Psoas muscle (tissue), 7 donors: ENCODE measurements at regions not wholly inside any gene's neighbourhood (a gene's known extent, or its start where the extent isn't known, plus 50 kb on each side); places are given as distances from the start of the nearest gene placed in this dataset.

Source experiments
- ATAC-seq, 4 donors: fragments of 200-7000 bp; cut with Tn5 transposase; one replicate each; pipeline ENCODE4 v1.9.1; 2020; ENCODE audit warnings: moderate library complexity in 3 of 4, mild to moderate bottlenecking in 2 of 4
- DNase-seq, 2 donors: peaks; one replicate each; pipeline ENCODE4 v3.0.0-alpha.2; 2020
- H3K27ac ChIP-seq: fragments of 200-600 bp; one replicate; pipeline ENCODE4 v1.8.0; 2022
- H3K27me3 ChIP-seq, 3 donors: fragments of 200-600 bp in 1 of 3; one replicate each; pipeline versions ENCODE4 v1.6.1 to v1.8.0; 2013 to 2022; ENCODE audit warnings: low read length in 2 of 3, mild to moderate bottlenecking in 2 of 3, moderate library complexity in 1 of 3; ENCODE audit not compliant: insufficient read depth in 3 of 3
- H3K36me3 ChIP-seq, 2 donors: fragments of 200-600 bp in 1 of 2; one replicate each; pipeline versions ENCODE4 v1.6.1 to v1.8.0; 2013 to 2022; ENCODE audit warnings: low read depth in 1 of 2, mild to moderate bottlenecking in 1 of 2, moderate library complexity in 1 of 2; ENCODE audit not compliant: insufficient read depth in 1 of 2
- H3K4me1 ChIP-seq: fragments of 200-600 bp; one replicate; pipeline ENCODE4 v1.8.0; 2022
- H3K4me3 ChIP-seq: fragments of 200-600 bp; one replicate; pipeline ENCODE4 v1.8.0; 2022; ENCODE audit warnings: mild to moderate bottlenecking
- H3K9me3 ChIP-seq: fragments of 200-600 bp; one replicate; pipeline ENCODE4 v1.8.0; 2022
- WGBS, 3 donors: extraction: QIAGEN DNeasy Blood & Tissue Kit; methylation state at CpG; one replicate each; pipeline versions ENCODE4 v1.1.6 to v1.1.7; 2013; 5-methylcytosine and 5-hydroxymethylcytosine counted together
- intact Hi-C, 2 donors: fragments of 100-400 bp; cut with DNase I; formaldehyde crosslinking; loops; one replicate each; pipeline versions ENCODE4 v1.11.0 to v1.14.2; 2022
- TF ChIP-seq, protein P1 (sequence below): fragments of 200-600 bp; IDR thresholded peaks from one replicate; pipeline ENCODE4 v1.8.0; 2022; ENCODE audit warnings: antibody characterized with exemption
- donor health status: healthy with polysubstance abuse.
- donor health status: DM: no; HTN: no; CAD: no; lungs with moderate emphysema.
- donor health status: Bipolar disorder and iron deficiency.
- donor health status: healthy.
- donor health status: DM: yes; HTN: yes; CAD: no.
- donor health status: DM: no; HTN: no; CAD: no.
- donor health status: DM: yes; HTN: yes; CAD: no.

DNA sequence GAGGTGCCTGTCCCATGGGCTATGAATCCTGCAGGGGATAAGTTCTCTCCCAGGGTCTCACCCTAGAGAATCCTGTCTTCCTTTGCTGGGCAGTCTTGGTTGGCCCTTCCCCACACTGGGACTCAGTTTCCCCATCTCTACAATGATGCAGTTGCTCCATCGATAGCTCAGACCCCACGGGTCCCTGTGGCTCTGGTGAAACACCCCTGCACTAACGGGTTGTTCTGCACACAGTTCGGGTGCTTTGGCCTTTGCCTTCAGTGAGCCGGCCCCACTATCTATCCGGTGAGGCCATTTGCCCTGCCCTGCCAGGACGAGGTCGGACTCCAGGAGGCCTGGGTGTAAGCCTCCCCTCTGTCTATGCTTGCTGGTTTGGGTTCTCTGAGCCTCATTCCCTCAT, 76.5 kb upstream of the PCBD1 start:
- Histone ChIP-seq H3K4me3 (no peak overlapping the region), H3K4me1 (peaks cover 4% of the 10 kb centered on the region), H3K27me3 (peaks cover 0 to 4% (median 0%) of the 10 kb centered on the region in 3 donors), H3K36me3 (no peaks in the 10 kb centered on the region), H3K9me3 (no peaks in the 10 kb centered on the region), H3K27ac (no peak overlapping the region)
- TF ChIP-seq, protein P1, sequence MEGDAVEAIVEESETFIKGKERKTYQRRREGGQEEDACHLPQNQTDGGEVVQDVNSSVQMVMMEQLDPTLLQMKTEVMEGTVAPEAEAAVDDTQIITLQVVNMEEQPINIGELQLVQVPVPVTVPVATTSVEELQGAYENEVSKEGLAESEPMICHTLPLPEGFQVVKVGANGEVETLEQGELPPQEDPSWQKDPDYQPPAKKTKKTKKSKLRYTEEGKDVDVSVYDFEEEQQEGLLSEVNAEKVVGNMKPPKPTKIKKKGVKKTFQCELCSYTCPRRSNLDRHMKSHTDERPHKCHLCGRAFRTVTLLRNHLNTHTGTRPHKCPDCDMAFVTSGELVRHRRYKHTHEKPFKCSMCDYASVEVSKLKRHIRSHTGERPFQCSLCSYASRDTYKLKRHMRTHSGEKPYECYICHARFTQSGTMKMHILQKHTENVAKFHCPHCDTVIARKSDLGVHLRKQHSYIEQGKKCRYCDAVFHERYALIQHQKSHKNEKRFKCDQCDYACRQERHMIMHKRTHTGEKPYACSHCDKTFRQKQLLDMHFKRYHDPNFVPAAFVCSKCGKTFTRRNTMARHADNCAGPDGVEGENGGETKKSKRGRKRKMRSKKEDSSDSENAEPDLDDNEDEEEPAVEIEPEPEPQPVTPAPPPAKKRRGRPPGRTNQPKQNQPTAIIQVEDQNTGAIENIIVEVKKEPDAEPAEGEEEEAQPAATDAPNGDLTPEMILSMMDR = no peak
- no peak for DNase-seq
- intact Hi-C loops = no loop called here
- ATAC-seq = no peak
- WGBS, 3 donors = 83 to 93% (median 84%) methylated on average over 8 of the region's 8 CpGs

DNA sequence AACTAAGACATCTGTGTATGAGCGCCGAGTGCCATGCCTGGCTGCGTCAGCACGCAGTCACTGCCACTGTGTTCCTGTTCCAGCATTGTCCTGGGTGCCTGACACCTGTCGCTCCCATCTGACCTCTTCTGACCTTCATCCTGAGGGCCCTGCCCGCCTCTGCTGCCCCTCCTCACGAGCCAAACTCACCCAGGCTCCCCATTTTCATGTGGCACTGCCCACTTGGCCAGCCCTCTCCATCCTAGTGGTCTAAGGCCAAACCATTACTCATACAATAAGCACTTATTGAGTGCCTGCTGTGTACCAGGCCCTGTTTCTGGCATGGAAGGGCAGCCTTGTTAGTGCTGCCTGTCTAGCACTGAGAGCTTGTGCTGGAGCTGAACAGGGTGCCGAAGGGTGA, 77.2 kb upstream of the PCBD1 start:
- Histone ChIP-seq H3K27me3 (peaks cover 0 to 4% (median 0%) of the 10 kb centered on the region in 3 donors), H3K27ac (no peak overlapping the region), H3K9me3 (no peaks in the 10 kb centered on the region), H3K36me3 (no peaks in the 10 kb centered on the region), H3K4me3 (no peak overlapping the region), H3K4me1 (peaks cover 4% of the 10 kb centered on the region)
- DNase-seq (no peak), ATAC-seq (no peak)
- TF ChIP-seq, protein P1 = no peak
- intact Hi-C loops = no loop called here
- 66 to 80% (median 71%) methylated on average over 8 of the region's 8 CpGs for WGBS, 3 donors

DNA sequence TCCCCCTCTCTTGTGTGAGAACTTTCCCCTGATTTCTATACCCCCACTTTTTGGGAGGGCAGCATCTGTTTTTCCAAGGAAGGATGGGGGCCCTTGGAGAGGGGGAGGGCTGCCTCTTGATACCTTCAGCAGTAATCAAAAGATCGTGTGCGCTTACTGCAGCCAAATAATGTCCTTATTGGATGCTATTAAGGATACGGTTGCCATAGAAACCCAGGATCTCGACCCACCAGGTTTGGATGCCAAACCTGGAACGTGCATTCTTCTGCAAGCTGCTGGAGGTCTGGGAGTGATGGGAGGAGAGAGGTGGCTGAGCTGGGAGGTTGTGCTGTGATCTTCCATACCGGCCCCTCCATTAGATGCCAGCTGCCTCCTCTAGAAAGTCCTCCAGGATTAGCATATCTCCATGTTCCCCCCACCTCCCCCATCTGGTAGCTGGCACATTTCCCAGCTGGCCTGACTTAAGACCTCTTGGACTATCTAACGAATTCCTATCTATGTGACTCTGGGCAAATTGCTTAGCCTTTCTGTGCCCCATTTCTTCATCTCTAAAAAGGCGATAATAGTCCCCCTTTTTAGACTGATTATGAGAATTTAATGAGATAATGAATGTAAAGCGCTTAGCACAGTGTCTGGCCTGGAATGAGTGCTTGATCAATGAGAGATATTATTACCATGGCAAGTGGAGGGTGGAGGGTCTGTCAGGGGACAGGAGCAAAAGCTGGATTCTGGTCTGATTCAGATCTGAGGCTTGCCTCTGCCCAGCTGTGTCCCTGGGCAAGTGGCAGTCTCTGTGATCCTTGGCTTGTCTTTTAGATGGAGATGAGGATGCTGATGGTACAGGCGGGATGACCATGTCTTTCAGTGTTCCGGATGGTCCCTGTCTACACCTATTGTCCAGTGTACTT, 78.5 kb upstream of the PCBD1 start:
- no peak overlapping the region for H3K27ac ChIP-seq
- intact Hi-C loops = no loop called here
- TF ChIP-seq, protein P1 = no peak
- H3K4me3 ChIP-seq = no peak overlapping the region
- H3K4me1 ChIP-seq = peaks cover 4% of the 10 kb centered on the region
- no peak for ATAC-seq
- 78 to 83% (median 79%) methylated on average over 11 of the region's 11 CpGs for WGBS, 3 donors
- no peaks in the 10 kb centered on the region for H3K36me3 ChIP-seq
- H3K27me3 ChIP-seq = peaks cover 0 to 4% (median 0%) of the 10 kb centered on the region in 3 donors
- DNase-seq = no peak
- peaks cover 7% of the 10 kb centered on the region for H3K9me3 ChIP-seq

DNA sequence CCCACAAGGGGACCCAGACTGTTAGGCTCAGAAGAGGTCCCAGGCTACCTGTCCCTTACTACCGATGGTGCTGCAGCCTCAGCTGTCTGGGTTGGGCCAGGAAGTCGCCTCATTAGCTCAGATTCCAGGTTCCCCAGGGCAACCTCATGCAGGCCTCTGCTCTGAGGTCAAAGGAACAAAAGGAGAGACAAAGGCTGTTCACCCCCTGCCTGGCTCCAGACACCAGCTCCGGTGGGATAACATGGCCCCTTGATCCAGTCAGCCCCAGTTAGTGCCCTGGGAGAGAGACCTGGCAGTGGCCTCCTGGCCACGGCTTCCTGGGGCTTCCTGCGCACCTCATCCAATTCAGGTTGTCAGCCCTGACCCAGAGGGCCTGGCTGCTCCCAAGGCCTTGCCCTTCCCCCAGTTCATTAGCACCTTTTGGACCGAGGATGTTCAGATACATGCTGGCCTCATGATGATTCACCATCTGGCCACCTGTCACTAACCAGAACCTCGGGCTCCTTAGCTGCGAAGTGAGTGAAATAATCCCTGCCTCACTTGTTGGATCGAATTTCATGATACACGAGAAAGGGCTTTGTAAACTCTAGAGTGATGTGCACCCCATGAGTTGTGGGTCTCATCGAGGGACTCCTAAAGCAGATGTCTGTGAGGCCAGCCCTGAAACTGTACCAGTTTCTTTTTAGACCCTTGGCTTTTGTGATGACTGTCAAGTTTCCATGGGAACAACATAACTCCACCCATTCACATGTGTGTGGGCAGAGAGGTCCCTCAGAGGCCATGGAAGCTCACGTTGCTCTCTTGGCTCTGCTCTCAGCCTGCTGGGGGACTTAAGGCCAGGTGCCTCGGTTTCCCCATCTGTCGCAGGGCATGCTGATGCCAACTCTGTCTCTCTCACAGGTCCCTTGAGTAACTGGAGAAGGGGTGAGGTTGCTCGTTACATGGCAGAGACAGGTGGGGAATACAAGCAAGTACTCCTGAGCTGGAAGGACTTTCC, 79.5 kb upstream of the PCBD1 start:
- no peak overlapping the region for H3K4me3 ChIP-seq
- 43 to 47% (median 44%) methylated on average over 15 of the region's 15 CpGs for WGBS, 3 donors
- ATAC-seq (peak; percentile 45 to 88 (median 79)), DNase-seq (no peak)
- H3K27ac ChIP-seq = no peak overlapping the region
- intact Hi-C loops = no loop called here
- H3K36me3 ChIP-seq = no peaks in the 10 kb centered on the region
- peaks cover 4% of the 10 kb centered on the region for H3K4me1 ChIP-seq
- TF ChIP-seq, protein P1 = no peak
- H3K27me3 ChIP-seq = peaks cover 0 to 1% (median 0%) of the 10 kb centered on the region in 3 donors
- peaks cover 7% of the 10 kb centered on the region for H3K9me3 ChIP-seq
